ENCODE measurements at regions not wholly inside any gene's neighbourhood (a gene's known extent, or its start where the extent isn't known, plus 50 kb on each side); places are given as distances from the start of the nearest gene placed in this dataset.

- H3K27ac ChIP-seq, result no peak overlapping the region
- H3K4me3 ChIP-seq, result no peak overlapping the region
- H3K9me3 ChIP-seq, result no peaks in the 10 kb centered on the region
- no peak for TF ChIP-seq CTCF (IDR thresholded peaks at IDR 0.05)
- no peaks in the 10 kb centered on the region for H3K4me1 ChIP-seq
- no peaks in the 10 kb centered on the region for H3K36me3 ChIP-seq
- no peaks in the 10 kb centered on the region for H3K27me3 ChIP-seq
- intact Hi-C loops (cut with DNase I; ENCODE audit: low total_unique reads), result no loop called here
- no peak for DNase-seq
These were observed 526.8 kb downstream of the TDRD15 start for GRCh38 chr2:21650569-21650968.

GRCh38 chr2:21655136-21655535, 531.4 kb downstream of the TDRD15 start:
- H3K4me3 ChIP-seq, result no peak overlapping the region
- no peak overlapping the region for H3K27ac ChIP-seq
- TF ChIP-seq CTCF (IDR thresholded peaks at IDR 0.05), result no peak
- no peaks in the 10 kb centered on the region for H3K4me1 ChIP-seq
- no peaks in the 10 kb centered on the region for H3K9me3 ChIP-seq
- no peak for DNase-seq
- no peaks in the 10 kb centered on the region for H3K27me3 ChIP-seq
- no peaks in the 10 kb centered on the region for H3K36me3 ChIP-seq
- intact Hi-C loops (cut with DNase I; ENCODE audit: low total_unique reads), result no loop called here

- no peak overlapping the region for H3K4me3 ChIP-seq
- DNase-seq, result no peak
- no peaks in the 10 kb centered on the region for H3K36me3 ChIP-seq
- no peaks in the 10 kb centered on the region for H3K4me1 ChIP-seq
- H3K9me3 ChIP-seq, result no peaks in the 10 kb centered on the region
- H3K27me3 ChIP-seq, result no peaks in the 10 kb centered on the region
- no peak overlapping the region for H3K27ac ChIP-seq
- intact Hi-C loops (cut with DNase I; ENCODE audit: low total_unique reads), result no loop called here
- no peak for TF ChIP-seq CTCF (IDR thresholded peaks at IDR 0.05)
These were observed 532.7 kb downstream of the TDRD15 start for GRCh38 chr2:21656330-21657075.

GRCh38 chr2:21657445-21657844, 533.7 kb downstream of the TDRD15 start:
- Histone ChIP-seq H3K4me1 (no peaks in the 10 kb centered on the region), H3K27me3 (no peaks in the 10 kb centered on the region), H3K27ac (no peak overlapping the region), H3K4me3 (no peak overlapping the region), H3K9me3 (no peaks in the 10 kb centered on the region), H3K36me3 (no peaks in the 10 kb centered on the region)
- TF ChIP-seq CTCF (IDR thresholded peaks at IDR 0.05), result no peak
- no peak for DNase-seq
- intact Hi-C loops (cut with DNase I; ENCODE audit: low total_unique reads), result no loop called here

GRCh38 chr2:21658269-21658668, 534.5 kb downstream of the TDRD15 start:
- intact Hi-C loops (cut with DNase I; ENCODE audit: low total_unique reads), result no loop called here
- no peaks in the 10 kb centered on the region for H3K27me3 ChIP-seq
- no peaks in the 10 kb centered on the region for H3K9me3 ChIP-seq
- TF ChIP-seq CTCF (IDR thresholded peaks at IDR 0.05), result no peak
- no peak for DNase-seq
- H3K4me3 ChIP-seq, result no peak overlapping the region
- H3K27ac ChIP-seq, result no peak overlapping the region
- H3K36me3 ChIP-seq, result no peaks in the 10 kb centered on the region
- no peaks in the 10 kb centered on the region for H3K4me1 ChIP-seq
